H9 (cell line): ENCODE measurements at regions not wholly inside any gene's neighbourhood (a gene's known extent, or its start where the extent isn't known, plus 50 kb on each side); places are given as distances from the start of the nearest gene placed in this dataset.

ENCODE experiments used
- DNase-seq: peaks from one replicate; pipeline ENCODE4 v3.0.0-alpha.2; 2017
- H2AFZ ChIP-seq: one replicate; pipeline ENCODE4 v1.6.1; 2013; ENCODE audit warnings: mild to moderate bottlenecking, low read length, control low read depth, moderate library complexity
- H2AK5ac ChIP-seq: 2 replicates; pipeline ENCODE4 v1.6.1; 2013; ENCODE audit warnings: low read length, control low read depth, mixed read lengths; ENCODE audit not compliant: insufficient read length
- H2BK120ac ChIP-seq: one replicate; pipeline ENCODE4 v1.6.1; 2013; ENCODE audit warnings: low read depth, mild to moderate bottlenecking, low read length, control low read depth, inconsistent platforms; ENCODE audit not compliant: poor library complexity, severe bottlenecking
- H2BK12ac ChIP-seq: 2 replicates; pipeline ENCODE4 v1.6.1; 2013; ENCODE audit warnings: low read length, control low read depth, mixed read lengths, low read depth; ENCODE audit not compliant: insufficient read length
- H2BK15ac ChIP-seq: 2 replicates; pipeline ENCODE4 v1.6.1; 2013; ENCODE audit warnings: low read depth, low read length, control low read depth
- H2BK20ac ChIP-seq: one replicate; pipeline ENCODE4 v1.6.1; 2013; ENCODE audit warnings: low read depth, mild to moderate bottlenecking, low read length, control low read depth, inconsistent platforms; ENCODE audit not compliant: poor library complexity, severe bottlenecking
- H2BK5ac ChIP-seq: 2 replicates; pipeline ENCODE4 v1.6.1; 2013; ENCODE audit warnings: low read length, control low read depth, mixed read lengths; ENCODE audit not compliant: insufficient read length
- H3K14ac ChIP-seq: 2 replicates; pipeline ENCODE4 v1.6.1; 2013; ENCODE audit warnings: low read length, control low read depth; ENCODE audit not compliant: insufficient read depth
- H3K18ac ChIP-seq: 2 replicates; pipeline ENCODE4 v1.6.1; 2013; ENCODE audit warnings: low read depth, mild to moderate bottlenecking, mixed read lengths, low read length, control low read depth; ENCODE audit not compliant: insufficient read length
- H3K23ac ChIP-seq: 2 replicates; pipeline ENCODE4 v1.6.1; 2013; ENCODE audit warnings: low read length, control low read depth, mixed read lengths, low read depth; ENCODE audit not compliant: insufficient read length
- H3K23me2 ChIP-seq: 2 replicates; pipeline ENCODE4 v1.6.1; 2013; ENCODE audit warnings: low read depth, mild to moderate bottlenecking, mixed read lengths, low read length, control low read depth; ENCODE audit not compliant: insufficient read length, poor library complexity, severe bottlenecking
- H3K27ac ChIP-seq: 2 replicates; pipeline ENCODE4 v1.5.1; 2013; ENCODE audit warnings: low read length, control low read depth, mixed read lengths, low read depth; ENCODE audit not compliant: insufficient read length
- H3K27me3 ChIP-seq: 2 replicates; pipeline ENCODE4 v1.6.1; 2013; ENCODE audit warnings: low read length, control low read depth, inconsistent platforms; ENCODE audit not compliant: insufficient read depth
- H3K4ac ChIP-seq: 2 replicates; pipeline ENCODE4 v1.6.1; 2013; ENCODE audit warnings: low read depth, mild to moderate bottlenecking, control low read depth, inconsistent platforms, low read length, moderate library complexity
- H3K4me1 ChIP-seq: 2 replicates; pipeline ENCODE4 v1.6.1; 2013; ENCODE audit warnings: low read length, control low read depth, inconsistent platforms; ENCODE audit not compliant: insufficient read depth
- H3K4me2 ChIP-seq: 2 replicates; pipeline ENCODE4 v1.6.1; 2013; ENCODE audit warnings: low read length, control low read depth, mixed read lengths; ENCODE audit not compliant: insufficient read length, insufficient read depth
- H3K56ac ChIP-seq: 2 replicates; pipeline ENCODE4 v1.6.1; 2013; ENCODE audit warnings: low read depth, mild to moderate bottlenecking, mixed read lengths, low read length, control low read depth; ENCODE audit not compliant: insufficient read length
- H3K79me1 ChIP-seq: 2 replicates; pipeline ENCODE4 v1.6.1; 2013; ENCODE audit warnings: low read depth, mild to moderate bottlenecking, moderate library complexity, low read length, control low read depth, inconsistent platforms; ENCODE audit not compliant: insufficient read depth, poor library complexity, severe bottlenecking
- H3K79me2 ChIP-seq: 2 replicates; pipeline ENCODE4 v1.6.1; 2013; ENCODE audit warnings: low read length, control low read depth, inconsistent platforms; ENCODE audit not compliant: insufficient read depth
- H3K9ac ChIP-seq: 2 replicates; pipeline ENCODE4 v1.6.1; 2013; ENCODE audit warnings: low read length, control low read depth, mixed read lengths; ENCODE audit not compliant: insufficient read length; ENCODE audit errors: extremely low read depth
- H3K9me3 ChIP-seq: one replicate; pipeline ENCODE4 v1.6.1; 2013; ENCODE audit warnings: low read depth, low read length, inconsistent platforms; ENCODE audit not compliant: control insufficient read depth
- H3T11ph ChIP-seq: one replicate; pipeline ENCODE4 v1.6.1; 2013; ENCODE audit warnings: mild to moderate bottlenecking, low read length, control low read depth, inconsistent platforms
- H4K20me1 ChIP-seq: one replicate; pipeline ENCODE4 v1.6.1; 2013; ENCODE audit not compliant: control insufficient read depth, insufficient read length, insufficient read depth
- H4K5ac ChIP-seq: 2 replicates; pipeline ENCODE4 v1.6.1; 2013; ENCODE audit warnings: low read depth, mild to moderate bottlenecking, mixed read lengths, low read length, control low read depth; ENCODE audit not compliant: insufficient read length
- H4K8ac ChIP-seq: replicated peaks from 2 replicates; pipeline ENCODE4 v1.6.1; 2013; ENCODE audit warnings: low read length, control low read depth, mixed read lengths, low read depth; ENCODE audit not compliant: insufficient read length
- H4K91ac ChIP-seq: 2 replicates; pipeline ENCODE4 v1.6.1; 2013; ENCODE audit warnings: low read depth, mild to moderate bottlenecking, moderate library complexity, mixed read lengths, low read length, control low read depth; ENCODE audit not compliant: insufficient read length
- H3K27ac Mint-ChIP-seq, 3 experiments: 2 replicates in 2 of 3; 3 replicates in 1 of 3; pipeline ENCODE4 v1.8.0; 2020 to 2021; ENCODE audit warnings: mixed read lengths in 3 of 3, mild to moderate bottlenecking in 1 of 3, moderate library complexity in 1 of 3
- H3K27me3 Mint-ChIP-seq: 2 replicates; pipeline ENCODE4 v1.8.0; 2021; ENCODE audit warnings: low read depth, mild to moderate bottlenecking, moderate library complexity, mixed read lengths
- H3K36me3 Mint-ChIP-seq, 3 experiments: 2 replicates in 2 of 3; 3 replicates in 1 of 3; pipeline ENCODE4 v1.8.0; 2020 to 2021; ENCODE audit warnings: low read depth in 3 of 3, mixed read lengths in 3 of 3; ENCODE audit not compliant: insufficient read depth in 1 of 3
- H3K4me1 Mint-ChIP-seq, 2 experiments: 2 replicates each; pipeline ENCODE4 v1.8.0; 2020; ENCODE audit warnings: mixed read lengths in 2 of 2
- H3K4me3 Mint-ChIP-seq, 2 experiments: 2 replicates in 1 of 2; 3 replicates in 1 of 2; pipeline ENCODE4 v1.8.0; 2020 to 2021; ENCODE audit warnings: mild to moderate bottlenecking in 2 of 2, mixed read lengths in 2 of 2, moderate library complexity in 1 of 2
- H3K9me3 Mint-ChIP-seq, 2 experiments: 2 replicates in 1 of 2; 3 replicates in 1 of 2; pipeline ENCODE4 v1.8.0; 2020; ENCODE audit warnings: mild to moderate bottlenecking in 2 of 2, mixed read lengths in 2 of 2, moderate library complexity in 1 of 2
- CTCF ChIP-seq: fragments of 200-600 bp; sonication (generic); conservative IDR thresholded peaks from 3 replicates; pipeline ENCODE4 v1.8.0; 2021; ENCODE audit warnings: antibody characterized with exemption, mild to moderate bottlenecking
- WGBS: extraction: QIAGEN DNeasy Blood & Tissue Kit; methylation state at CpG from one replicate; pipeline ENCODE4 v1.1.7; 2013; ENCODE audit warnings: missing lambda C conversion rate, low lambda C conversion rate, mixed read lengths; ENCODE audit not compliant: insufficient read length; ENCODE audit errors: extremely low coverage; 5-methylcytosine and 5-hydroxymethylcytosine counted together

DNA sequence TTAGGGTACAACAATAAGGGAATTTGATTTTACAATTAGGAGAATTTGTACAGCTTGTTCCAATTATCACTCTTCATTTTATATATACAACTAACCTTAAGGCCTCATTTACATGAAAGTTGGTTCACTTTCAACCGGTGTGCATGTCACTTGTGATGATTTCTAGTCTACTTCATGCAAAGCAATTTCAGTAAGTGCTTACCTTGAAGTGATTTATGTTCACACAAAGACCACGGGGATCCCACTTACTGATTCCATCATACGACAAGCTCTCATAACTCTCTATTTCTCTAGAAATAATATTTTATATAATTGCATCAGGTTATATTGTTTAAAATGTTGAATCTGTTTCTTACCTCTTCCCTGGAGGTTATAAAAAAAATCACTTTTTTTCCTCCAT is 100.3 kb upstream of the CHODL start:
- Histone ChIP-seq H4K8ac (no peak overlapping the region), H2AK5ac (no peak overlapping the region), H3K27me3 (no peaks in the 10 kb centered on the region), H2AFZ (no peak overlapping the region), H3K56ac (no peak overlapping the region), H3K18ac (no peak overlapping the region), H3K14ac (no peak overlapping the region), H4K20me1 (no peaks in the 10 kb centered on the region), H4K5ac (no peak overlapping the region), H2BK20ac (no peak overlapping the region), H2BK12ac (no peak overlapping the region), H3T11ph (no peak overlapping the region), H2BK5ac (no peak overlapping the region), H3K23ac (no peak overlapping the region), H3K9me3 (no peaks in the 10 kb centered on the region), H3K4me2 (no peak overlapping the region), H3K4me1 (no peaks in the 10 kb centered on the region), H2BK15ac (no peak overlapping the region), H3K27ac (no peak overlapping the region), H3K4ac (no peak overlapping the region), H3K79me2 (no peaks in the 10 kb centered on the region), H2BK120ac (no peak overlapping the region), H3K9ac (no peak overlapping the region), H4K91ac (no peak overlapping the region), H3K79me1 (no peaks in the 10 kb centered on the region), H3K23me2 (no peaks in the 10 kb centered on the region)
- peaks cover 0 to 8% (median 1%) of the 10 kb centered on the region in 3 experiments; a peak in 4 of 7 replicates for H3K36me3 Mint-ChIP-seq
- H3K27me3 Mint-ChIP-seq, result no peaks in the 10 kb centered on the region
- TF ChIP-seq CTCF, result no peak
- WGBS, result no CpG with 5 or more reads among the region's 3 CpGs
- H3K4me1 Mint-ChIP-seq, result no peaks in the 10 kb centered on the region
- H3K27ac Mint-ChIP-seq, result no peak overlapping the region
- H3K9me3 Mint-ChIP-seq, result 0 out of 5 replicates have a peak, but pooled peaks cover 0 to 2% of the 10 kb centered on the region in 2 experiments
- no peak overlapping the region for H3K4me3 Mint-ChIP-seq
- DNase-seq, result no peak
